GM12878 (cell line): ENCODE measurements at regions not wholly inside any gene's neighbourhood (a gene's known extent, or its start where the extent isn't known, plus 50 kb on each side); places are given as distances from the start of the nearest gene placed in this dataset.

Experiments
- ATAC-seq: fragments of 200-7000 bp; cut with Tn5 transposase; 3 replicates; pipeline ENCODE4 v1.9.1; 2020; ENCODE audit warnings: mild to moderate bottlenecking, moderate library complexity
- BruUV-seq: library from RNA; stranded (reverse); fragments of 400-500 nt; replicated peaks from 2 replicates; lab custom pipeline; 2021; lab: Mats Ljungman, UMichigan
- CTCF ChIA-PET: fragments of 300-600 bp; sonication (Branson Sonifier 250); formaldehyde crosslinking; extraction: SDS; loops from one replicate; lab custom pipeline; 2021; ENCODE audit warnings: inconsistent platforms; lab: Yijun Ruan, JAX
- POLR2A ChIA-PET: fragments of 350-600 bp; formaldehyde crosslinking; extraction: SDS; loops from one replicate; lab custom pipeline; 2021; ENCODE audit warnings: inconsistent platforms; lab: Charles Lee
- RAD21 ChIA-PET: fragments of 300-600 bp; sonication (Branson Sonifier 250); formaldehyde crosslinking; loops from one replicate; lab custom pipeline; 2023; ENCODE audit warnings: antibody characterized with exemption; ENCODE audit not compliant: unreplicated experiment; lab: Charles Lee
- SMC1A ChIA-PET: fragments of 300-600 bp; sonication (Branson Sonifier 250); formaldehyde crosslinking; loops from one replicate; lab custom pipeline; 2023; ENCODE audit not compliant: unreplicated experiment, uncharacterized antibody; lab: Charles Lee
- DNase-seq: peaks from one replicate; pipeline ENCODE4 v3.0.0-alpha.2; 2011; ENCODE audit warnings: low read depth, low spot score
- FAIRE-seq: peaks from 3 replicates; lab custom pipeline; 2011; peaks lifted over from hg19 to GRCh38; lab: Jason Lieb, UNC
- H2AFZ ChIP-seq: 2 replicates; pipeline ENCODE4 v1.6.0; 2011; ENCODE audit warnings: low read depth, low read length, control low read depth; ENCODE audit not compliant: control insufficient read depth
- H3K27ac ChIP-seq: 2 replicates; pipeline ENCODE4 v1.5.1; 2011; ENCODE audit warnings: control low read depth; ENCODE audit not compliant: control insufficient read depth, insufficient read depth
- H3K27me3 ChIP-seq, 2 experiments: replicated peaks in 1 of 2; 2 replicates each; pipeline versions ENCODE4 v1.6.0 to v1.6.1; 2011; ENCODE audit warnings: low read length in 1 of 2; ENCODE audit not compliant: control insufficient read depth in 2 of 2, insufficient read depth in 2 of 2
- H3K36me3 ChIP-seq, 2 experiments: 2 replicates each; pipeline ENCODE4 v1.5.1; 2011; ENCODE audit warnings: low read length in 1 of 2; ENCODE audit not compliant: control insufficient read depth in 2 of 2, insufficient read depth in 2 of 2
- H3K4me1 ChIP-seq: 2 replicates; pipeline ENCODE4 v1.6.1; 2011; ENCODE audit warnings: mild to moderate bottlenecking, low read length, moderate library complexity, mixed read lengths; ENCODE audit not compliant: control insufficient read depth, insufficient read depth
- H3K4me2 ChIP-seq: 2 replicates; pipeline ENCODE4 v1.6.0; 2011; ENCODE audit warnings: control low read depth; ENCODE audit not compliant: control insufficient read depth, insufficient read depth
- H3K4me3 ChIP-seq: fragments of 200-600 bp; sonication (generic); 2 replicates; pipeline ENCODE4 v1.5.1; 2016
- H3K79me2 ChIP-seq: 2 replicates; pipeline ENCODE4 v1.6.0; 2011; ENCODE audit warnings: low read length; ENCODE audit not compliant: control insufficient read depth, insufficient read depth
- H3K9ac ChIP-seq: 2 replicates; pipeline ENCODE4 v1.8.0; 2011; ENCODE audit warnings: low read length, control low read depth, mixed read lengths; ENCODE audit not compliant: control insufficient read depth, insufficient read depth
- H3K9me3 ChIP-seq: replicated peaks from 3 replicates; pipeline ENCODE4 v1.5.1; 2011; ENCODE audit warnings: mild to moderate bottlenecking, low read length; ENCODE audit not compliant: control insufficient read depth, insufficient read depth
- H4K20me1 ChIP-seq: 2 replicates; pipeline ENCODE4 v1.6.0; 2011; ENCODE audit not compliant: control insufficient read depth, insufficient read depth
- GABPA ChIP-seq: IDR thresholded peaks from 2 replicates; pipeline ENCODE4 v1.6.1; 2014; ENCODE audit warnings: antibody characterized with exemption, low read depth, mild to moderate bottlenecking, inconsistent platforms
- NFYA ChIP-seq: IDR thresholded peaks from 2 replicates; pipeline ENCODE4 v1.6.1; 2011; ENCODE audit warnings: low read depth, mild to moderate bottlenecking, low read length, improper control_type of control experiment, borderline replicate concordance
- WRNIP1 ChIP-seq: IDR thresholded peaks from 2 replicates; pipeline ENCODE4 v1.6.1; 2011; ENCODE audit warnings: low read depth, low read length, improper control_type of control experiment, borderline replicate concordance
- ZNF207 ChIP-seq: fragments of 450-650 bp; IDR thresholded peaks from 2 replicates; pipeline ENCODE4 v1.6.1; 2014; ENCODE audit warnings: antibody characterized with exemption, mild to moderate bottlenecking, borderline replicate concordance
- WGBS: methylation state at CpG from one replicate; pipeline ENCODE4 v1.1.6; 2016; ENCODE audit warnings: low lambda C conversion rate; ENCODE audit not compliant: insufficient replicate concordance, insufficient coverage; ENCODE audit errors: missing lambda C conversion rate; 5-methylcytosine and 5-hydroxymethylcytosine counted together
- in situ Hi-C: fragments of 300-500 bp; cut with MboI; formaldehyde crosslinking; loops from 9 replicates; pipeline ENCODE4 v1.14.3; 2018; ENCODE audit warnings: mixed read lengths
- intact Hi-C: fragments of 100-400 bp; cut with micrococcal nuclease; formaldehyde crosslinking; loops from one replicate; pipeline ENCODE4 v1.14.2; 2022; ENCODE audit not compliant: unreplicated experiment
- TF ChIP-seq, protein P1 (sequence below), 3 experiments: IDR thresholded peaks in 2 of 3; conservative IDR thresholded peaks in 1 of 3; 2 replicates each; pipeline ENCODE4 v1.5.1; 2011; ENCODE audit warnings: low read depth in 3 of 3, low read length in 3 of 3, mild to moderate bottlenecking in 3 of 3, control low read depth in 2 of 3, moderate library complexity in 2 of 3, inconsistent platforms in 1 of 3, mixed read lengths in 1 of 3; ENCODE audit not compliant: control insufficient read depth in 2 of 3, insufficient read depth in 1 of 3; ENCODE audit errors: extremely low read depth in 1 of 3
- TF ChIP-seq, protein P2 (sequence below): fragments of 450-650 bp; formaldehyde crosslinking; IDR thresholded peaks from 2 replicates; pipeline ENCODE4 v1.5.0; 2022; ENCODE audit warnings: mild to moderate bottlenecking, missing genetic modification characterization
- TF ChIP-seq, protein P3 (sequence below): fragments of 450-650 bp; IDR thresholded peaks from 2 replicates; pipeline ENCODE4 v1.6.1; 2017; ENCODE audit warnings: low read depth, mild to moderate bottlenecking, moderate library complexity
- TF ChIP-seq, protein P4 (sequence below): fragments of 450-650 bp; IDR thresholded peaks from 2 replicates; pipeline ENCODE4 v1.6.1; 2017; ENCODE audit warnings: mild to moderate bottlenecking
- TF ChIP-seq, protein P5 (sequence below): IDR thresholded peaks from 2 replicates; pipeline ENCODE4 v1.6.1; 2012; ENCODE audit warnings: low read depth, low read length, improper control_type of control experiment

DNA sequence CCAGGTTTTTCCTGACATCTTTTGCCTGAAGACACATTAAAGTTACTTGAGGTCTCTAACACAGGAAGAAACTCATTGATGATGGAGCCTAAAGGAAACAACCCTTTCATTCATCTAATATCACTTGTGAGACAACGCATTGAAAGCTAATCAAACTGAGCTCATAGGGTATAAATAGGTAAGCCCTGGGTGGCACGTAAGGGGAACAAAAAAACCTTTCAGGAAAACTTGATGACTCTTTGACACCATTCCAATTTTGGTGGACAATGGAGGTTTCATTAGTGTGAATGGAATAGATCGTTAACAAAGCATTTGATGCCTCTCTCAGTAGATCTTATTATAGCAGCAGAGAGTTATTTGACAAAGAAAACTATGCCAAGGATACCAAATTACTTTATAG, 80.7 kb upstream of the DUSP10 start (continued):
- no peak for TF ChIP-seq GABPA
- TF ChIP-seq, all 136 proteins: peak for 0

DNA sequence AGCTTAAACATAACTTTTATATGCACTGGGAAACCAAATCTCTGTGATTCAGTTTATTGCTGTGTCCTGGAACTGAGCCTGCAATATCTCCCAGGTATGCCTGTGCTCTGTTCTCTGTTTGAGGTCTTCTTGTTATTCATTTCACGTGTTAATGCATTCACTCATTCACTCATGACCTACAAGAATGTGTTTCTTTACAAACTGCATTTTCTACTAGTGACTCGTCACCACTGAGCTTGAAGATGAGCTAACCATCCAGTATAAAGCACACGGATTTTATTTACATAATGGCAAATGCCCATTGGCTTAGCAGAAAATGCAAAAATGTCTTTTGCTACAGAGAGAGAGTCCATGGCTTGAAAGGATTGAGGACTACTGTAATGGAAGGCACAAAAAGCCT, 75.0 kb upstream of the DUSP10 start:
- CTCF ChIA-PET = no interaction called here
- Histone ChIP-seq H2AFZ (no peak overlapping the region), H3K27me3 (no peaks in the 10 kb centered on the region), H3K27ac (no peak overlapping the region), H3K4me1 (no peaks in the 10 kb centered on the region), H3K4me3 (no peak overlapping the region), H4K20me1 (no peaks in the 10 kb centered on the region), H3K36me3 (no peaks in the 10 kb centered on the region), H3K9me3 (no peaks in the 10 kb centered on the region; the same call in 2 of the 3 replicates), H3K4me2 (no peak overlapping the region), H3K79me2 (no peaks in the 10 kb centered on the region), H3K9ac (no peak overlapping the region)
- SMC1A ChIA-PET = no interaction called here
- 67% methylated on average over 3 of the region's 3 CpGs for WGBS
- ATAC-seq = no peak
- POLR2A ChIA-PET = no interaction called here
- intact Hi-C loops = no loop called here
- BruUV-seq = no TSS peak
- RAD21 ChIA-PET = no interaction called here
- no peak for DNase-seq
- in situ Hi-C loops = no loop called here
- FAIRE-seq = no peak
- no peak for TF ChIP-seq WRNIP1
- no peak for TF ChIP-seq NFYA
- TF ChIP-seq, protein P1, sequence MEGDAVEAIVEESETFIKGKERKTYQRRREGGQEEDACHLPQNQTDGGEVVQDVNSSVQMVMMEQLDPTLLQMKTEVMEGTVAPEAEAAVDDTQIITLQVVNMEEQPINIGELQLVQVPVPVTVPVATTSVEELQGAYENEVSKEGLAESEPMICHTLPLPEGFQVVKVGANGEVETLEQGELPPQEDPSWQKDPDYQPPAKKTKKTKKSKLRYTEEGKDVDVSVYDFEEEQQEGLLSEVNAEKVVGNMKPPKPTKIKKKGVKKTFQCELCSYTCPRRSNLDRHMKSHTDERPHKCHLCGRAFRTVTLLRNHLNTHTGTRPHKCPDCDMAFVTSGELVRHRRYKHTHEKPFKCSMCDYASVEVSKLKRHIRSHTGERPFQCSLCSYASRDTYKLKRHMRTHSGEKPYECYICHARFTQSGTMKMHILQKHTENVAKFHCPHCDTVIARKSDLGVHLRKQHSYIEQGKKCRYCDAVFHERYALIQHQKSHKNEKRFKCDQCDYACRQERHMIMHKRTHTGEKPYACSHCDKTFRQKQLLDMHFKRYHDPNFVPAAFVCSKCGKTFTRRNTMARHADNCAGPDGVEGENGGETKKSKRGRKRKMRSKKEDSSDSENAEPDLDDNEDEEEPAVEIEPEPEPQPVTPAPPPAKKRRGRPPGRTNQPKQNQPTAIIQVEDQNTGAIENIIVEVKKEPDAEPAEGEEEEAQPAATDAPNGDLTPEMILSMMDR (IDR thresholded peaks at IDR 0.05 in 2 of 3, conservative IDR thresholded peaks at IDR 0.05 in 1 of 3; ENCODE audit: control insufficient read depth in 2 of 3, extremely low read depth in 1 of 3, insufficient read depth in 1 of 3, low read depth in 3 of 3, low read length in 3 of 3) = no peak
- TF ChIP-seq, protein P2, sequence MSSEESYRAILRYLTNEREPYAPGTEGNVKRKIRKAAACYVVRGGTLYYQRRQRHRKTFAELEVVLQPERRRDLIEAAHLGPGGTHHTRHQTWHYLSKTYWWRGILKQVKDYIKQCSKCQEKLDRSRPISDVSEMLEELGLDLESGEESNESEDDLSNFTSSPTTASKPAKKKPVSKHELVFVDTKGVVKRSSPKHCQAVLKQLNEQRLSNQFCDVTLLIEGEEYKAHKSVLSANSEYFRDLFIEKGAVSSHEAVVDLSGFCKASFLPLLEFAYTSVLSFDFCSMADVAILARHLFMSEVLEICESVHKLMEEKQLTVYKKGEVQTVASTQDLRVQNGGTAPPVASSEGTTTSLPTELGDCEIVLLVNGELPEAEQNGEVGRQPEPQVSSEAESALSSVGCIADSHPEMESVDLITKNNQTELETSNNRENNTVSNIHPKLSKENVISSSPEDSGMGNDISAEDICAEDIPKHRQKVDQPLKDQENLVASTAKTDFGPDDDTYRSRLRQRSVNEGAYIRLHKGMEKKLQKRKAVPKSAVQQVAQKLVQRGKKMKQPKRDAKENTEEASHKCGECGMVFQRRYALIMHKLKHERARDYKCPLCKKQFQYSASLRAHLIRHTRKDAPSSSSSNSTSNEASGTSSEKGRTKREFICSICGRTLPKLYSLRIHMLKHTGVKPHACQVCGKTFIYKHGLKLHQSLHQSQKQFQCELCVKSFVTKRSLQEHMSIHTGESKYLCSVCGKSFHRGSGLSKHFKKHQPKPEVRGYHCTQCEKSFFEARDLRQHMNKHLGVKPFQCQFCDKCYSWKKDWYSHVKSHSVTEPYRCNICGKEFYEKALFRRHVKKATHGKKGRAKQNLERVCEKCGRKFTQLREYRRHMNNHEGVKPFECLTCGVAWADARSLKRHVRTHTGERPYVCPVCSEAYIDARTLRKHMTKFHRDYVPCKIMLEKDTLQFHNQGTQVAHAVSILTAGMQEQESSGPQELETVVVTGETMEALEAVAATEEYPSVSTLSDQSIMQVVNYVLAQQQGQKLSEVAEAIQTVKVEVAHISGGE (CRISPR knock-in tag) = no peak
- TF ChIP-seq, protein P3, sequence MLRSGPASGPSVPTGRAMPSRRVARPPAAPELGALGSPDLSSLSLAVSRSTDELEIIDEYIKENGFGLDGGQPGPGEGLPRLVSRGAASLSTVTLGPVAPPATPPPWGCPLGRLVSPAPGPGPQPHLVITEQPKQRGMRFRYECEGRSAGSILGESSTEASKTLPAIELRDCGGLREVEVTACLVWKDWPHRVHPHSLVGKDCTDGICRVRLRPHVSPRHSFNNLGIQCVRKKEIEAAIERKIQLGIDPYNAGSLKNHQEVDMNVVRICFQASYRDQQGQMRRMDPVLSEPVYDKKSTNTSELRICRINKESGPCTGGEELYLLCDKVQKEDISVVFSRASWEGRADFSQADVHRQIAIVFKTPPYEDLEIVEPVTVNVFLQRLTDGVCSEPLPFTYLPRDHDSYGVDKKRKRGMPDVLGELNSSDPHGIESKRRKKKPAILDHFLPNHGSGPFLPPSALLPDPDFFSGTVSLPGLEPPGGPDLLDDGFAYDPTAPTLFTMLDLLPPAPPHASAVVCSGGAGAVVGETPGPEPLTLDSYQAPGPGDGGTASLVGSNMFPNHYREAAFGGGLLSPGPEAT = no peak
- TF ChIP-seq, protein P4, sequence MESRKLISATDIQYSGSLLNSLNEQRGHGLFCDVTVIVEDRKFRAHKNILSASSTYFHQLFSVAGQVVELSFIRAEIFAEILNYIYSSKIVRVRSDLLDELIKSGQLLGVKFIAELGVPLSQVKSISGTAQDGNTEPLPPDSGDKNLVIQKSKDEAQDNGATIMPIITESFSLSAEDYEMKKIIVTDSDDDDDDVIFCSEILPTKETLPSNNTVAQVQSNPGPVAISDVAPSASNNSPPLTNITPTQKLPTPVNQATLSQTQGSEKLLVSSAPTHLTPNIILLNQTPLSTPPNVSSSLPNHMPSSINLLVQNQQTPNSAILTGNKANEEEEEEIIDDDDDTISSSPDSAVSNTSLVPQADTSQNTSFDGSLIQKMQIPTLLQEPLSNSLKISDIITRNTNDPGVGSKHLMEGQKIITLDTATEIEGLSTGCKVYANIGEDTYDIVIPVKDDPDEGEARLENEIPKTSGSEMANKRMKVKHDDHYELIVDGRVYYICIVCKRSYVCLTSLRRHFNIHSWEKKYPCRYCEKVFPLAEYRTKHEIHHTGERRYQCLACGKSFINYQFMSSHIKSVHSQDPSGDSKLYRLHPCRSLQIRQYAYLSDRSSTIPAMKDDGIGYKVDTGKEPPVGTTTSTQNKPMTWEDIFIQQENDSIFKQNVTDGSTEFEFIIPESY = no peak
- TF ChIP-seq, protein P5, sequence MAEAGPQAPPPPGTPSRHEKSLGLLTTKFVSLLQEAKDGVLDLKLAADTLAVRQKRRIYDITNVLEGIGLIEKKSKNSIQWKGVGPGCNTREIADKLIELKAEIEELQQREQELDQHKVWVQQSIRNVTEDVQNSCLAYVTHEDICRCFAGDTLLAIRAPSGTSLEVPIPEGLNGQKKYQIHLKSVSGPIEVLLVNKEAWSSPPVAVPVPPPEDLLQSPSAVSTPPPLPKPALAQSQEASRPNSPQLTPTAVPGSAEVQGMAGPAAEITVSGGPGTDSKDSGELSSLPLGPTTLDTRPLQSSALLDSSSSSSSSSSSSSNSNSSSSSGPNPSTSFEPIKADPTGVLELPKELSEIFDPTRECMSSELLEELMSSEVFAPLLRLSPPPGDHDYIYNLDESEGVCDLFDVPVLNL = no peak
- TF ChIP-seq ZNF207 = no peak
